Activated CD8-positive, alpha-beta T cell treated with anti-CD3 and anti-CD28 coated beads for 36 hours (primary cell): ENCODE measurements at regions not wholly inside any gene's neighbourhood (a gene's known extent, or its start where the extent isn't known, plus 50 kb on each side); places are given as distances from the start of the nearest gene placed in this dataset.

ENCODE experiments used
- ATAC-seq: fragments of 200-7000 bp; cut with Tn5 transposase; one replicate; pipeline ENCODE4 v1.10.0; 2021; ENCODE audit warnings: mild to moderate bottlenecking, moderate library complexity
- CTCF ChIA-PET: fragments of 350-600 bp; sonication (Branson Sonifier 250); formaldehyde crosslinking; loops from one replicate; lab custom pipeline; 2021; ENCODE audit warnings: antibody characterized with exemption; lab: Charles Lee
- POLR2A ChIA-PET: fragments of 350-600 bp; sonication (Branson Sonifier 250); formaldehyde crosslinking; loops from one replicate; lab custom pipeline; 2021; ENCODE audit warnings: antibody characterized with exemption; lab: Charles Lee
- DNase-seq: peaks from one replicate; pipeline ENCODE4 v3.0.0-alpha.2; 2020
- H3K27ac Mint-ChIP-seq: one replicate; pipeline ENCODE4 v1.8.0; 2021; ENCODE audit warnings: mild to moderate bottlenecking, mixed read lengths
- H3K27me3 Mint-ChIP-seq: one replicate; pipeline ENCODE4 v1.8.0; 2021; ENCODE audit warnings: mixed read lengths
- H3K36me3 Mint-ChIP-seq: one replicate; pipeline ENCODE4 v1.8.0; 2021; ENCODE audit warnings: low read depth, mixed read lengths
- H3K4me1 Mint-ChIP-seq: one replicate; pipeline ENCODE4 v1.8.0; 2021; ENCODE audit warnings: low read depth, mixed read lengths
- H3K4me3 Mint-ChIP-seq: one replicate; pipeline ENCODE4 v1.8.0; 2021; ENCODE audit warnings: mild to moderate bottlenecking, moderate library complexity, mixed read lengths
- H3K9me3 Mint-ChIP-seq: one replicate; pipeline ENCODE4 v1.8.0; 2021; ENCODE audit warnings: mixed read lengths
- intact Hi-C: fragments of 100-400 bp; cut with micrococcal nuclease; formaldehyde crosslinking; loops from one replicate; pipeline ENCODE4 v1.10.0; 2022
- TF ChIP-seq, protein P1 (sequence below): fragments of 200-600 bp; IDR thresholded peaks from one replicate; pipeline ENCODE4 v1.8.0; 2022; ENCODE audit warnings: antibody characterized with exemption, mild to moderate bottlenecking

DNA sequence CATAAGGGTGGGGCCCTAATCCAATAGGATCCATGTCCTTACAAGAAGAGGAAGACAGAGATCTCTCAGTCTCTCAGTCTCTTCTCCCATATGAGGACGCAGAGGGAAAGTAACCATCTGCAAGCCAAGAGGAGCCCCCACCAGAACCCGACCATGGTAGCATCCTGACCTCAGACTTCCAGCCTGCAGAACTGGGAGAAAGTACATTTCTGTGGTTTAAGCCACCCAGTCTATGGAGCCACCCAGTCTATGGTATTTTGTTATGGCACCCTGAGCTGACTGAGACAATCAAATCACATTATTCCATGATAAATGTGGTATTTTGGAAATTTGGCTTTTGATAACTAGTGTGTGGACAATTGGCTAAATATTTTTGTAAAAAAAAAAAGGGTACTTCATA is 101.5 kb upstream of the TMC3 start:
- ATAC-seq, result no peak
- H3K9me3 Mint-ChIP-seq, result no peaks in the 10 kb centered on the region
- DNase-seq, result no peak
- no peak overlapping the region for H3K4me3 Mint-ChIP-seq
- H3K36me3 Mint-ChIP-seq, result no peaks in the 10 kb centered on the region
- intact Hi-C loops, result no loop called here
- H3K4me1 Mint-ChIP-seq, result no peaks in the 10 kb centered on the region
- TF ChIP-seq, protein P1, sequence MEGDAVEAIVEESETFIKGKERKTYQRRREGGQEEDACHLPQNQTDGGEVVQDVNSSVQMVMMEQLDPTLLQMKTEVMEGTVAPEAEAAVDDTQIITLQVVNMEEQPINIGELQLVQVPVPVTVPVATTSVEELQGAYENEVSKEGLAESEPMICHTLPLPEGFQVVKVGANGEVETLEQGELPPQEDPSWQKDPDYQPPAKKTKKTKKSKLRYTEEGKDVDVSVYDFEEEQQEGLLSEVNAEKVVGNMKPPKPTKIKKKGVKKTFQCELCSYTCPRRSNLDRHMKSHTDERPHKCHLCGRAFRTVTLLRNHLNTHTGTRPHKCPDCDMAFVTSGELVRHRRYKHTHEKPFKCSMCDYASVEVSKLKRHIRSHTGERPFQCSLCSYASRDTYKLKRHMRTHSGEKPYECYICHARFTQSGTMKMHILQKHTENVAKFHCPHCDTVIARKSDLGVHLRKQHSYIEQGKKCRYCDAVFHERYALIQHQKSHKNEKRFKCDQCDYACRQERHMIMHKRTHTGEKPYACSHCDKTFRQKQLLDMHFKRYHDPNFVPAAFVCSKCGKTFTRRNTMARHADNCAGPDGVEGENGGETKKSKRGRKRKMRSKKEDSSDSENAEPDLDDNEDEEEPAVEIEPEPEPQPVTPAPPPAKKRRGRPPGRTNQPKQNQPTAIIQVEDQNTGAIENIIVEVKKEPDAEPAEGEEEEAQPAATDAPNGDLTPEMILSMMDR, result no peak
- ChIA-PET CTCF (no interaction called here), POLR2A (no interaction called here)
- no peak overlapping the region for H3K27ac Mint-ChIP-seq
- peaks cover 13% of the 10 kb centered on the region for H3K27me3 Mint-ChIP-seq

DNA sequence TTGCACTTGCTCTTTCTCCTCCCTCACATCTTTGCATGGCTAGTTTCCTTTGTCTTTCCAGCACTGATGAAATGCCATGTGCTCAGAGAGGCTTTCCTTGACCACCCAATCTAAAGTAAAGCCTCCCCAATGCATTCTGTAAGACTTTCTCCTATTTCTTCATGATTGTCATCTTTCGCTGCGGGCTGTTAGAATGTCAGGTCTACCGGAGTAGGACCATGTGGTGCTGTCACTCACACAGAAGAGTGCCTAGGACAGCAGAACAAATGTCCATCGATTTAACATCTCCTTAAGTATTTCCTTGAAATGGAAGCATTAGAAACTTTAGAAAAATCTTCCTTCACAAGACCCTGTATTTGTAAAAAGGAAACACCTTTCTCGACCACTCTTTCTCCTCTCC is 99.9 kb upstream of the TMC3 start:
- no peaks in the 10 kb centered on the region for H3K9me3 Mint-ChIP-seq
- DNase-seq, result no peak
- H3K27ac Mint-ChIP-seq, result no peak overlapping the region
- no peaks in the 10 kb centered on the region for H3K4me1 Mint-ChIP-seq
- no peak for ATAC-seq
- peaks cover 13% of the 10 kb centered on the region for H3K27me3 Mint-ChIP-seq
- TF ChIP-seq, protein P1, result no peak
- intact Hi-C loops, result no loop called here
- ChIA-PET POLR2A (no interaction called here), CTCF (interaction anchor here (1.4 kb wide), 1 partner anchor 635 kb away, joined by 3 read pairs; no protein-coding TSS in a partner anchor)
- no peak overlapping the region for H3K4me3 Mint-ChIP-seq
- H3K36me3 Mint-ChIP-seq, result no peaks in the 10 kb centered on the region

DNA sequence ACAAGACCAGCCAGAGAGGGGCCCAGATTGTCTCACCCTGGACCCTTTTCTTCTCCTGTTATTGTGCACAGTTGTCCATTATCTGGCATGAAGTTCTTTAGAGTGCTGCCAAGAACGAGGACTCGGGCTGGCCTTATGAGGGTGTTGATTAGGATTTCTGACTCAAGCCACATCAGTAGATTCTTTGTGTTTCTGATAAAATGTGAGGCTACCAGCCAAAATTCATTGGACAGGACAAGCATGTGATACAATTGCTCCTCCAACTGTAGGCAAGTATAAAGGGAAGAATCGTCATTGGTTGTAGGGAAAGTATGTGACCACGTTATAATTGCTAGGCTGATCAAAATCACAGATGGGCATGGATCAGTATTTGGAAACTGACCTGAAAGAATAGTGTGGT is 99.2 kb upstream of the TMC3 start:
- H3K27ac Mint-ChIP-seq, result no peak overlapping the region
- TF ChIP-seq, protein P1, result no peak
- H3K4me3 Mint-ChIP-seq, result no peak overlapping the region
- no peaks in the 10 kb centered on the region for H3K9me3 Mint-ChIP-seq
- DNase-seq (no peak), ATAC-seq (no peak)
- ChIA-PET CTCF (no interaction called here), POLR2A (no interaction called here)
- peaks cover 13% of the 10 kb centered on the region for H3K27me3 Mint-ChIP-seq
- no peaks in the 10 kb centered on the region for H3K4me1 Mint-ChIP-seq
- H3K36me3 Mint-ChIP-seq, result no peaks in the 10 kb centered on the region
- intact Hi-C loops, result no loop called here

DNA sequence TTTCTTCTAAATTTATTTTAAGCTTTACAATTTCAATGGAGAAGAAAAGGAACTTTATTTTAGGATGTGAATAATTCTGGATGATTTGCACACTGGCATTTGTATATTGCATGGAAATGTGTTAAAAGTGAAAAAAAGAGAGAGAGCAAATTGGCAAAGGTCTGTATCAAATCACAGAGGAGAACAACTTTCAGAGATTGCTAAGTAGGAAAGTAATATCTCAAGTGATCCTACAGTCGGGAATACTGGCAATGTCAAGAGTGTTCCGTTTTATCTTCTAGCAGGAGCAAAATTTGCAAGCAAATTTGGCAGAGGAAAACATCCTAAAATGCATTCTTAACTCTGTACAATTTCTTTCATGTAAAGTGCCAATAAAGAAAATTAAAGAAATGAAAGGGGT is 97.1 kb upstream of the TMC3 start:
- ATAC-seq, result no peak
- intact Hi-C loops, result no loop called here
- Mint-ChIP-seq H3K27me3 (peaks cover 14% of the 10 kb centered on the region), H3K4me3 (no peak overlapping the region), H3K9me3 (no peaks in the 10 kb centered on the region), H3K27ac (no peak overlapping the region), H3K36me3 (no peaks in the 10 kb centered on the region), H3K4me1 (no peaks in the 10 kb centered on the region)
- no peak for DNase-seq
- TF ChIP-seq, protein P1, result no peak
- ChIA-PET CTCF (no interaction called here), POLR2A (interaction anchor here (0.7 kb wide), 1 partner anchor 126 kb away, joined by 4 read pairs; no protein-coding TSS in a partner anchor)

DNA sequence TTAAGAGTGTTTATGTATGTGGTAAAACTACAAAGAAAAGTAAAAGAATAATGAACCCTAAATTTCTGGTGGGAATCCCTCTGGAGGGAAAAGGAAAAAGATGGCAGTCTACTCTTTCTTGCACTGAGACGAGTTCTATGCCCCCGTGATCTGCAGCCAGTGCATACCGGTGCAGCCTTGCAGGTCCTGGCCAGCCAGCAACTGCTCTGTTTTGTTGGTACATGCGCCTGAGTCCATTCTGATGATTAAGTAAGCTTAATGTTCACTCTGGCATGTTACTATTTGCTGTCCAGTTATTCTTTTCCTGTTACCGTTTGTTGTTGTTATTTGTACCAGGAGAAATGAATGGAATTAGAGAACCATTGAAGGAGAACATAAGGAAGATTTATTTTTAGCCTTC is 95.1 kb upstream of the TMC3 start:
- Mint-ChIP-seq H3K27me3 (peaks cover 18% of the 10 kb centered on the region), H3K4me3 (no peak overlapping the region), H3K36me3 (peaks cover 4% of the 10 kb centered on the region), H3K9me3 (peaks cover 10% of the 10 kb centered on the region), H3K27ac (no peak overlapping the region), H3K4me1 (no peaks in the 10 kb centered on the region)
- ChIA-PET POLR2A (no interaction called here), CTCF (interaction anchor here (1.0 to 1.3 kb wide), 3 partner anchors 9 to 203 kb away, joined by 3 to 6 read pairs (median 4); no protein-coding TSS in a partner anchor)
- no peak for DNase-seq
- TF ChIP-seq, protein P1, result no peak
- intact Hi-C loops, result no loop called here
- no peak for ATAC-seq
